ENCODE measurements at regions not wholly inside any gene's neighbourhood (a gene's known extent, or its start where the extent isn't known, plus 50 kb on each side); places are given as distances from the start of the nearest gene placed in this dataset.

DNA sequence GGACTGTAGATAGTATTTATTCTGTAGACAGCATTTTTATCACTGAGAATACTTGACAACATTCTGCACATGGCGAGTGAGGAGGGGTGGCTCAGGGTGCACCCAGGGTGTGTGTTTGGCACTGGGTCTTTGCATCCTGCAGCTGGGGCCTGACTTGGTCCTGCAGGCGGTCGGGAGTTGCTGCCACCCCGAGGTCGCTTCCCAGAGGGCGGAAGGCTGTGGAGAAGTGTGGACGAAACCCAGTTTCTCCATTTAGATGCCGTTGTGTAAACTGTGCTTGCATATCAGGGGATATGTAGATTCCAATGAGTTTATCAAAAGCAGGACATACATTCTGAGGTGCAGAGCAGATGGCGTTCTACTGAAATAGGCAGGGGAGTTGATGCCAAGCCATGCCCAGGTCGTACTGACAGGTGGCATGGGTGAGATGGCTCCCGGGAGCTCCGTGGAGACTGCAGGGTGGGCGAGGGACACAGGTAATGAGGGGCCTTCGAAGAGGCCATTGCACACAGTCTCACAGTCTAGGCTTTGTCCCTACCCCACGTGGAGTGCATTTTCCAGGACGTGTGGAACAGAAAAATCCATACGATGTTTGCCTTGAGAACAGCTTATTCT lies 74.5 kb downstream of the RTP5 start:
- 89% methylated on average over 17 of the region's 17 CpGs for WGBS (ENCODE audit: low lambda C conversion rate, missing lambda C conversion rate)
- H3K4me3 ChIP-seq: no peak overlapping the region
- no peaks in the 10 kb centered on the region for H3K79me2 ChIP-seq
- no peaks in the 10 kb centered on the region for H3K9me2 ChIP-seq (replicated peaks; ENCODE audit: insufficient read depth)
- no peaks in the 10 kb centered on the region for H3K9me3 ChIP-seq (ENCODE audit: low read depth)
- no peak for DNase-seq (ENCODE audit: low spot score)
- no peaks in the 10 kb centered on the region for H3K36me3 ChIP-seq (replicated peaks; ENCODE audit: insufficient read depth, low read depth)
- H4K20me1 ChIP-seq (ENCODE audit: insufficient read depth, poor library complexity, severe bottlenecking): no peaks in the 10 kb centered on the region
- H3K27ac ChIP-seq: no peak overlapping the region
- H3K4me2 ChIP-seq: no peak overlapping the region
- H2AFZ ChIP-seq: no peak overlapping the region
- no peaks in the 10 kb centered on the region for H3K4me1 ChIP-seq (ENCODE audit: insufficient read depth)
- no peak for TF ChIP-seq CTCF (IDR thresholded peaks at IDR 0.05; ENCODE audit: poor library complexity)
- TF ChIP-seq EZH2 (IDR thresholded peaks at IDR 0.05; ENCODE audit: borderline replicate concordance): no peak
- TF ChIP-seq EZH2phosphoT487 (IDR thresholded peaks at IDR 0.05; ENCODE audit: low read depth, severe bottlenecking, unreplicated experiment): no peak
- no peaks in the 10 kb centered on the region for H3K27me3 ChIP-seq

GRCh38 chr2:241944821-241945220 lies 75.3 kb downstream of the RTP5 start:
- Histone ChIP-seq H3K4me2 (no peak overlapping the region), H3K27ac (no peak overlapping the region), H3K4me3 (no peak overlapping the region), H4K20me1 (ENCODE audit: insufficient read depth, poor library complexity, severe bottlenecking) (no peaks in the 10 kb centered on the region), H2AFZ (no peak overlapping the region), H3K4me1 (ENCODE audit: insufficient read depth) (no peaks in the 10 kb centered on the region), H3K9me2 (replicated peaks; ENCODE audit: insufficient read depth) (no peaks in the 10 kb centered on the region), H3K36me3 (replicated peaks; ENCODE audit: insufficient read depth, low read depth) (no peaks in the 10 kb centered on the region), H3K79me2 (no peaks in the 10 kb centered on the region), H3K9me3 (ENCODE audit: low read depth) (no peaks in the 10 kb centered on the region), H3K27me3 (no peaks in the 10 kb centered on the region)
- TF ChIP-seq EZH2phosphoT487 (IDR thresholded peaks at IDR 0.05; ENCODE audit: low read depth, severe bottlenecking, unreplicated experiment) (no peak), CTCF (IDR thresholded peaks at IDR 0.05; ENCODE audit: poor library complexity) (no peak), EZH2 (IDR thresholded peaks at IDR 0.05; ENCODE audit: borderline replicate concordance) (no peak)
- DNase-seq (ENCODE audit: low spot score): no peak
- 94% methylated on average over 12 of the region's 12 CpGs for WGBS (ENCODE audit: low lambda C conversion rate, missing lambda C conversion rate)

DNA sequence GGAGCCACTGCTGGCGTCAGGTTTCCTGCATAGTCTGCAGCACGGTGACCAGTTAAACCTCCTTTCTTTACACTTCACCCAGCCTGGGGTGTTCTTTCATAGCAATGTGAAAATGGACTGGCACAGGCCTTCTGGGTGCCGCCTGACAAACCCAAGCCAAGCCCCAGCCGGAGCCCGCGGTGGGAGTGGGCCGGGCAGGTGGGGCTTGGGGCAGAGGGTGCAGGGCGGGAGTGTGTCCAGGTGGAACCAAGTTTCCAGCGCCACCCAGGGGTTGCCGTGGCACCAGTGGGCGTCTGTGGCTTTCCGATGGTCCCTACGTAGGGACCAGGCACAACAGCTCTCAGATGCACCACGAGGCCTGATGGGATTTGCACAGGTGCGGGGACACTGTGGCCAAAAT lies 75.8 kb downstream of the RTP5 start:
- 94% methylated on average over 14 of the region's 15 CpGs for WGBS (ENCODE audit: low lambda C conversion rate, missing lambda C conversion rate)
- Histone ChIP-seq H2AFZ (no peak overlapping the region), H3K9me2 (replicated peaks; ENCODE audit: insufficient read depth) (no peaks in the 10 kb centered on the region), H3K27ac (no peak overlapping the region), H3K4me3 (no peak overlapping the region), H3K4me1 (ENCODE audit: insufficient read depth) (no peaks in the 10 kb centered on the region), H3K79me2 (no peaks in the 10 kb centered on the region), H3K9me3 (ENCODE audit: low read depth) (no peaks in the 10 kb centered on the region), H4K20me1 (ENCODE audit: insufficient read depth, poor library complexity, severe bottlenecking) (no peaks in the 10 kb centered on the region), H3K4me2 (no peak overlapping the region), H3K27me3 (no peaks in the 10 kb centered on the region), H3K36me3 (replicated peaks; ENCODE audit: insufficient read depth, low read depth) (no peaks in the 10 kb centered on the region)
- TF ChIP-seq EZH2phosphoT487 (IDR thresholded peaks at IDR 0.05; ENCODE audit: low read depth, severe bottlenecking, unreplicated experiment): no peak
- no peak for TF ChIP-seq CTCF (IDR thresholded peaks at IDR 0.05; ENCODE audit: poor library complexity)
- no peak for TF ChIP-seq EZH2 (IDR thresholded peaks at IDR 0.05; ENCODE audit: borderline replicate concordance)
- no peak for DNase-seq (ENCODE audit: low spot score)
